MG63 (cell line): ENCODE measurements at regions not wholly inside any gene's neighbourhood (a gene's known extent, or its start where the extent isn't known, plus 50 kb on each side); places are given as distances from the start of the nearest gene placed in this dataset.

Experiments
- DNase-seq: peaks from one replicate; pipeline ENCODE4 v3.0.0-alpha.2; 2020
- H3K27me3 ChIP-seq: fragments of 250-450 bp; sonication (Bioruptor Pico); 2 replicates; pipeline ENCODE4 v1.5.1; 2020; ENCODE audit warnings: mild to moderate bottlenecking, moderate library complexity
- H3K36me3 ChIP-seq: fragments of 250-450 bp; sonication (Bioruptor Pico); 2 replicates; pipeline ENCODE4 v1.5.1; 2020; ENCODE audit warnings: mild to moderate bottlenecking, moderate library complexity
- H3K4me3 ChIP-seq: fragments of 250-450 bp; sonication (Bioruptor Pico); 2 replicates; pipeline ENCODE4 v1.5.1; 2020; ENCODE audit warnings: mild to moderate bottlenecking, moderate library complexity
- H3K9me3 ChIP-seq: fragments of 250-450 bp; sonication (Bioruptor Pico); 2 replicates; pipeline ENCODE4 v1.5.1; 2020; ENCODE audit warnings: mild to moderate bottlenecking, moderate library complexity

GRCh38 chr6:166824146-166824879, 132.0 kb downstream of the RNASET2 start:
- no peak overlapping the region for H3K4me3 ChIP-seq
- H3K27me3 ChIP-seq, result peaks cover 11% of the 10 kb centered on the region; the same call in 1 of the 2 replicates
- no peaks in the 10 kb centered on the region for H3K9me3 ChIP-seq
- no peaks in the 10 kb centered on the region for H3K36me3 ChIP-seq
- no peak for DNase-seq

- H3K4me3 ChIP-seq, result no peak overlapping the region
- H3K9me3 ChIP-seq, result no peaks in the 10 kb centered on the region
- peaks cover 4% of the 10 kb centered on the region; the same call in 1 of the 2 replicates for H3K27me3 ChIP-seq
- no peak for DNase-seq
- no peaks in the 10 kb centered on the region for H3K36me3 ChIP-seq
These were observed 133.7 kb downstream of the RNASET2 start for GRCh38 chr6:166822609-166823008.

- H3K27me3 ChIP-seq, result peaks cover 2% of the 10 kb centered on the region; the same call in 1 of the 2 replicates
These were observed 135.9 kb downstream of the RNASET2 start for GRCh38 chr6:166820483-166820882.

GRCh38 chr6:166820070-166820469, 136.3 kb downstream of the RNASET2 start:
- DNase-seq, result no peak
- Histone ChIP-seq H3K27me3 (peaks cover 2% of the 10 kb centered on the region; the same call in 1 of the 2 replicates), H3K4me3 (no peak overlapping the region)

More at GRCh38 chr6:166820483-166820882, 135.9 kb downstream of the RNASET2 start:
- no peak overlapping the region for H3K4me3 ChIP-seq
- DNase-seq, result no peak
- no peaks in the 10 kb centered on the region for H3K36me3 ChIP-seq
- no peaks in the 10 kb centered on the region for H3K9me3 ChIP-seq

GRCh38 chr6:166815629-166816028, 140.7 kb downstream of the RNASET2 start:
- DNase-seq, result no peak
- Histone ChIP-seq H3K27me3 (no peaks in the 10 kb centered on the region; the same call in 1 of the 2 replicates), H3K4me3 (no peak overlapping the region), H3K36me3 (no peaks in the 10 kb centered on the region), H3K9me3 (no peaks in the 10 kb centered on the region)

More at GRCh38 chr6:166820070-166820469, 136.3 kb downstream of the RNASET2 start:
- H3K9me3 ChIP-seq, result no peaks in the 10 kb centered on the region
- H3K36me3 ChIP-seq, result no peaks in the 10 kb centered on the region

- Histone ChIP-seq H3K36me3 (no peaks in the 10 kb centered on the region), H3K4me3 (no peak overlapping the region), H3K27me3 (no peaks in the 10 kb centered on the region), H3K9me3 (no peaks in the 10 kb centered on the region)
- no peak for DNase-seq
These were observed 142.0 kb downstream of the RNASET2 start for GRCh38 chr6:166814390-166814789.

- Histone ChIP-seq H3K27me3 (no peaks in the 10 kb centered on the region), H3K36me3 (no peaks in the 10 kb centered on the region), H3K4me3 (no peak overlapping the region), H3K9me3 (no peaks in the 10 kb centered on the region)
- no peak for DNase-seq
These were observed 142.9 kb downstream of the RNASET2 start for GRCh38 chr6:166813461-166813860.

GRCh38 chr6:166810864-166811263, 145.5 kb downstream of the RNASET2 start:
- H3K36me3 ChIP-seq, result no peaks in the 10 kb centered on the region
- no peak overlapping the region for H3K4me3 ChIP-seq
- no peaks in the 10 kb centered on the region for H3K27me3 ChIP-seq
- DNase-seq, result no peak
- H3K9me3 ChIP-seq, result peaks cover 10% of the 10 kb centered on the region

GRCh38 chr6:166809721-166810120, 146.6 kb downstream of the RNASET2 start:
- peaks cover 16% of the 10 kb centered on the region for H3K9me3 ChIP-seq
- no peaks in the 10 kb centered on the region for H3K36me3 ChIP-seq
- H3K4me3 ChIP-seq, result no peak overlapping the region
- H3K27me3 ChIP-seq, result no peaks in the 10 kb centered on the region
- DNase-seq, result no peak

- Histone ChIP-seq H3K36me3 (no peaks in the 10 kb centered on the region), H3K4me3 (no peak overlapping the region), H3K27me3 (no peaks in the 10 kb centered on the region), H3K9me3 (peaks cover 16% of the 10 kb centered on the region)
- no peak for DNase-seq
These were observed 149.2 kb downstream of the RNASET2 start for GRCh38 chr6:166806962-166807757.

- H3K36me3 ChIP-seq, result no peaks in the 10 kb centered on the region
- H3K9me3 ChIP-seq, result peaks cover 16% of the 10 kb centered on the region
- no peak for DNase-seq
- H3K4me3 ChIP-seq, result no peak overlapping the region
- no peaks in the 10 kb centered on the region for H3K27me3 ChIP-seq
These were observed 150.0 kb downstream of the RNASET2 start for GRCh38 chr6:166806217-166806838.

- Histone ChIP-seq H3K9me3 (peaks cover 16% of the 10 kb centered on the region), H3K36me3 (no peaks in the 10 kb centered on the region), H3K27me3 (no peaks in the 10 kb centered on the region), H3K4me3 (no peak overlapping the region)
- peak; percentile 32 for DNase-seq
These were observed 152.9 kb downstream of the RNASET2 start for GRCh38 chr6:166803471-166803870.

- no peak for DNase-seq
- Histone ChIP-seq H3K9me3 (peaks cover 16% of the 10 kb centered on the region), H3K27me3 (no peaks in the 10 kb centered on the region), H3K36me3 (no peaks in the 10 kb centered on the region), H3K4me3 (no peak overlapping the region)
These were observed 153.9 kb downstream of the RNASET2 start for GRCh38 chr6:166802401-166802800.

GRCh38 chr6:166800137-166800536, 156.2 kb downstream of the RNASET2 start:
- Histone ChIP-seq H3K36me3 (no peaks in the 10 kb centered on the region), H3K27me3 (no peaks in the 10 kb centered on the region), H3K4me3 (no peak overlapping the region), H3K9me3 (no peaks in the 10 kb centered on the region)
- no peak for DNase-seq

- Histone ChIP-seq H3K4me3 (no peak overlapping the region), H3K36me3 (no peaks in the 10 kb centered on the region), H3K27me3 (no peaks in the 10 kb centered on the region), H3K9me3 (no peaks in the 10 kb centered on the region)
- DNase-seq, result no peak
These were observed 157.7 kb downstream of the RNASET2 start for GRCh38 chr6:166798652-166799051.

GRCh38 chr6:166796610-166797009, 159.7 kb downstream of the RNASET2 start:
- Histone ChIP-seq H3K4me3 (no peak overlapping the region), H3K9me3 (no peaks in the 10 kb centered on the region), H3K36me3 (no peaks in the 10 kb centered on the region), H3K27me3 (no peaks in the 10 kb centered on the region)
- no peak for DNase-seq

GRCh38 chr6:166795879-166796278, 160.5 kb downstream of the RNASET2 start:
- no peaks in the 10 kb centered on the region for H3K9me3 ChIP-seq
- DNase-seq, result no peak
- no peak overlapping the region for H3K4me3 ChIP-seq
- H3K36me3 ChIP-seq, result no peaks in the 10 kb centered on the region
- no peaks in the 10 kb centered on the region for H3K27me3 ChIP-seq
